ENCODE measurements at regions not wholly inside any gene's neighbourhood (a gene's known extent, or its start where the extent isn't known, plus 50 kb on each side); places are given as distances from the start of the nearest gene placed in this dataset.

DNA sequence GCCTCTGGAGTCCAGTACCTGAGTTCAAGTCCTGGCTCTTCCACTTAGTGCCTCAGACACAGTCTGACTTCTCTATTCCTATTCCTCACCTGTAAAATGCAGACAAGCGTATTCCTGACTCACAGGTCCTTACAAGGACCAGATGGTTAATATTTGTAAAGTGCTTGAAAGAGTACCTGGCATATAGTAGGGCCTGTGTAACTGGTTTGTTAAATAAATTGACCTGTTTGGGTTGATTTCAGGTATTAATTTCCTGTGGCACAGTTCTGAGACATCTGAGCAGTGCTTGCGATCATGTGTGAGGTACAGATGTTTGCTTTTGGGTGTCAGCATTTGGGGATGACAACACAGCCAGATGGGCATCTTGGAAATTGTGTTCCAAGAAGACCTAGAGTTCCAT lies 127.5 kb downstream of the APIP start:
- no peak for TF ChIP-seq CTBP2 (IDR thresholded peaks at IDR 0.05; ENCODE audit: borderline replicate concordance, insufficient read depth, insufficient read length, low read length)
- no peak for TF ChIP-seq NANOG (IDR thresholded peaks at IDR 0.05; ENCODE audit: insufficient read depth, low read depth, low read length, poor library complexity, severe bottlenecking)
- TF ChIP-seq RBBP5 (IDR thresholded peaks at IDR 0.05; ENCODE audit: borderline replicate concordance, low read depth, low read length), result no peak
- no peak overlapping the region for H4K91ac ChIP-seq (replicated peaks; ENCODE audit: insufficient read length, low read length)
- no peak overlapping the region for H3K4ac ChIP-seq (replicated peaks; ENCODE audit: insufficient read length, low read depth, low read length)
- no peak overlapping the region for H2BK12ac ChIP-seq (ENCODE audit: low read depth, low read length)
- H2BK20ac ChIP-seq (ENCODE audit: low read length), result no peak overlapping the region
- H4K5ac ChIP-seq (ENCODE audit: insufficient read length, low read depth, low read length), result no peak overlapping the region
- no peak overlapping the region for H3K4me3 ChIP-seq (ENCODE audit: extremely low read depth in 1 of 4, insufficient read depth in 2 of 4, low read depth in 3 of 4, low read length in 4 of 4)
- DNase-seq (ENCODE audit: low read depth in 1 of 2, low spot score in 2 of 2), result no peak
- no peak overlapping the region for H3K9ac ChIP-seq (replicated peaks in 1 of 4; ENCODE audit: extremely low read depth in 1 of 4, low read depth in 3 of 4, low read length in 3 of 4)
- H2BK5ac ChIP-seq (ENCODE audit: low read depth, low read length), result no peak overlapping the region
- no peak overlapping the region for H3K18ac ChIP-seq (ENCODE audit: extremely low read depth, low read length)
- FAIRE-seq, result no peak
- no peak overlapping the region for H3K27ac ChIP-seq (ENCODE audit: low read depth, low read length)
- H3K56ac ChIP-seq (replicated peaks; ENCODE audit: insufficient read length, low read depth, low read length), result no peak overlapping the region
- no peaks in the 10 kb centered on the region for H4K20me1 ChIP-seq (replicated peaks in 1 of 2; ENCODE audit: control insufficient read depth in 1 of 2, insufficient read depth in 2 of 2, low read length in 2 of 2)
- H3K14ac ChIP-seq (ENCODE audit: insufficient read length), result no peak overlapping the region
- H2AFZ ChIP-seq (ENCODE audit: low read length), result no peak overlapping the region
- no peak overlapping the region for H2BK120ac ChIP-seq (replicated peaks; ENCODE audit: low read depth, low read length)
- no peak overlapping the region for H4K8ac ChIP-seq (ENCODE audit: extremely low read depth, insufficient read depth, low read length)
- H3K4me1 ChIP-seq (replicated peaks in 1 of 4; ENCODE audit: control insufficient read depth in 3 of 4, insufficient read depth in 4 of 4, low read length in 3 of 4), result peaks cover 0 to 4% (median under 1%) of the 10 kb centered on the region in 4 experiments; a peak in 1 of 7 replicates
- no peaks in the 10 kb centered on the region for H3K27me3 ChIP-seq (replicated peaks in 1 of 4; ENCODE audit: control insufficient read depth in 3 of 4, extremely low read depth in 1 of 4, insufficient read depth in 3 of 4, low read length in 3 of 4)
- peaks cover 0 to 3% of the 10 kb centered on the region in 2 experiments; a peak in 1 of 4 replicates for H3K9me3 ChIP-seq (ENCODE audit: insufficient read depth in 2 of 2, low read depth in 1 of 2, low read length in 1 of 2)
- ChIA-PET CTCF (ENCODE audit: partially characterized antibody) (no interaction called here), POLR2A (ENCODE audit: partially characterized antibody) (no interaction called here)
- no peak overlapping the region for H3K23ac ChIP-seq (ENCODE audit: insufficient read length)
- no peaks in the 10 kb centered on the region for H3K36me3 ChIP-seq (ENCODE audit: control insufficient read depth in 2 of 4, insufficient read depth in 4 of 4, low read length in 3 of 4)
- no peak overlapping the region for H2BK15ac ChIP-seq (ENCODE audit: low read length)
- no peaks in the 10 kb centered on the region for H3K79me2 ChIP-seq (ENCODE audit: control insufficient read depth in 1 of 2, insufficient read depth in 2 of 2, low read length in 2 of 2)
- WGBS, 2 experiments (ENCODE audit: extremely low coverage in 1 of 2, insufficient coverage in 1 of 2, insufficient read length in 1 of 2, insufficient replicate concordance in 2 of 2, low coverage in 1 of 2, low lambda C conversion rate in 2 of 2, missing lambda C conversion rate in 1 of 2), result 96% methylated on average over 2 of the region's 2 CpGs; no CpG with 5 or more reads in 1 of the 2 experiments
- no peaks in the 10 kb centered on the region for H3K79me1 ChIP-seq (ENCODE audit: low read depth, low read length)
- H3K4me2 ChIP-seq (ENCODE audit: insufficient read depth in 1 of 2, low read depth in 2 of 2, low read length in 2 of 2), result no peak overlapping the region
- no peaks in the 10 kb centered on the region for H3K23me2 ChIP-seq (ENCODE audit: low read depth, low read length)
- no peak overlapping the region for H2AK5ac ChIP-seq (ENCODE audit: low read depth, low read length)

All from H1 (cell line).